OCI-LY7 (cell line): ENCODE measurements at regions not wholly inside any gene's neighbourhood (a gene's known extent, or its start where the extent isn't known, plus 50 kb on each side); places are given as distances from the start of the nearest gene placed in this dataset.

Source experiments
- BruUV-seq: library from RNA; stranded (reverse); fragments of 400-500 nt; replicated peaks from 2 replicates; lab custom pipeline; 2021; lab: Mats Ljungman, UMichigan
- CTCF ChIA-PET: fragments of 300-600 bp; sonication (Branson Sonifier 250); formaldehyde crosslinking; loops from one replicate; lab custom pipeline; 2022; ENCODE audit warnings: antibody characterized with exemption; ENCODE audit not compliant: unreplicated experiment; lab: Charles Lee
- POLR2A ChIA-PET: fragments of 300-600 bp; sonication (Branson Sonifier 250); formaldehyde crosslinking; loops from one replicate; lab custom pipeline; 2022; ENCODE audit warnings: antibody characterized with exemption; lab: Charles Lee
- DNase-seq: peaks from one replicate; pipeline ENCODE4 v3.0.0-alpha.2; 2015; ENCODE audit warnings: low spot score
- H2AFZ ChIP-seq: fragments of 200-600 bp; sonication (generic), shearing (Covaris generic); 2 replicates; pipeline ENCODE4 v1.6.1; 2014; ENCODE audit warnings: mild to moderate bottlenecking, antibody characterized with exemption, low read length, moderate library complexity
- H3K27ac ChIP-seq: fragments of 200-600 bp; sonication (generic); 2 replicates; pipeline ENCODE4 v1.5.1; 2014; ENCODE audit warnings: mixed run types, low read depth, mild to moderate bottlenecking, moderate library complexity, low read length, inconsistent platforms; ENCODE audit not compliant: poor library complexity, severe bottlenecking
- H3K36me3 ChIP-seq: fragments of 200-600 bp; sonication (generic); 2 replicates; pipeline ENCODE4 v1.6.1; 2014; ENCODE audit warnings: mild to moderate bottlenecking, antibody characterized with exemption, low read length, moderate library complexity, mixed read lengths; ENCODE audit not compliant: insufficient read depth
- H3K4me1 ChIP-seq: fragments of 200-600 bp; sonication (generic); 2 replicates; pipeline ENCODE4 v1.5.1; 2014; ENCODE audit warnings: mild to moderate bottlenecking, low read length; ENCODE audit not compliant: insufficient read depth, poor library complexity, severe bottlenecking
- H3K4me2 ChIP-seq: fragments of 200-600 bp; sonication (generic); 2 replicates; pipeline ENCODE4 v1.6.1; 2014; ENCODE audit warnings: mild to moderate bottlenecking, low read length
- H3K4me3 ChIP-seq: fragments of 200-600 bp; sonication (generic); 2 replicates; pipeline ENCODE4 v1.5.1; 2014; ENCODE audit warnings: mild to moderate bottlenecking, low read depth, low read length; ENCODE audit not compliant: poor library complexity, severe bottlenecking
- H3K79me2 ChIP-seq: fragments of 200-600 bp; sonication (generic); 2 replicates; pipeline ENCODE4 v1.6.1; 2016; ENCODE audit warnings: low read depth, mild to moderate bottlenecking, low read length, moderate library complexity, mixed read lengths; ENCODE audit not compliant: insufficient read depth
- H3K9me2 ChIP-seq: fragments of 200-600 bp; sonication (generic); 2 replicates; pipeline ENCODE4 v1.6.1; 2016; ENCODE audit warnings: mild to moderate bottlenecking, low read length, mixed read lengths; ENCODE audit not compliant: insufficient read depth
- H3K9me3 ChIP-seq: fragments of 200-600 bp; sonication (generic); 2 replicates; pipeline ENCODE4 v1.6.1; 2014; ENCODE audit warnings: mild to moderate bottlenecking, mixed run types, low read length, mixed read lengths
- H4K20me1 ChIP-seq: fragments of 200-600 bp; sonication (generic); 2 replicates; pipeline ENCODE4 v1.6.1; 2014; ENCODE audit warnings: mild to moderate bottlenecking, antibody characterized with exemption, low read length, moderate library complexity, mixed read lengths; ENCODE audit not compliant: insufficient read depth
- CTCF ChIP-seq: fragments of 200-600 bp; sonication (generic); conservative IDR thresholded peaks from 2 replicates; pipeline ENCODE4 v1.5.1; 2014; ENCODE audit warnings: mild to moderate bottlenecking, antibody characterized with exemption, low read length, moderate library complexity, mixed read lengths
- EZH2phosphoT487 ChIP-seq: fragments of 200-600 bp; sonication (generic); IDR thresholded peaks from 2 replicates; pipeline ENCODE4 v1.6.1; 2018; ENCODE audit warnings: low read depth, borderline replicate concordance, mild to moderate bottlenecking, mixed run types, antibody characterized with exemption, low read length, moderate library complexity, mixed read lengths
- intact Hi-C: fragments of 100-400 bp; cut with micrococcal nuclease; formaldehyde crosslinking; loops from one replicate; pipeline ENCODE4 v1.10.0; 2022; ENCODE audit not compliant: unreplicated experiment

DNA sequence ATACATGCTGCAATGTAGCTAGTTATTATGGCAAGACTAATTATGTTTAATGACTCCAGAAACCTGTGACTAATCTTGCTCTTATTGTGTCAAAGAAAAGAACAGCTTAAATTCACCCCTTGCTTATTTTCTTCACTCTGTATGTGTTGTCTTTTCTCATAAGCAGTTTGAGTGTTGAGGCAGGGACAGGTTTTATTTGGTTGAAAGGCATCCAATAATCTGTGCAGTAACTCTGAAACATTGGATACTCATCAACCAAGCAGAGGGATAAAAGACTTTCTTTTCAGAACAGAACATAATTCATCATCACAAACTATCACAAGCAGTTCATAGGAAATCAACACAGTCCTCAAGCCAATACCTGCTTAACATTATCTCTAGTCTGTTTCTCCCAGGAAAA is 797.6 kb upstream of the MBL2 start:
- H3K27ac ChIP-seq, result no peak overlapping the region
- BruUV-seq, result no TSS peak
- no peaks in the 10 kb centered on the region for H3K36me3 ChIP-seq
- H3K9me2 ChIP-seq, result no peaks in the 10 kb centered on the region
- H3K9me3 ChIP-seq, result no peaks in the 10 kb centered on the region
- no peak for TF ChIP-seq EZH2phosphoT487
- TF ChIP-seq CTCF, result no peak
- no peaks in the 10 kb centered on the region for H3K79me2 ChIP-seq
- H3K4me1 ChIP-seq, result no peaks in the 10 kb centered on the region
- CTCF ChIA-PET, result no interaction called here
- no peaks in the 10 kb centered on the region for H4K20me1 ChIP-seq
- intact Hi-C loops, result no loop called here
- no peak for DNase-seq
- H3K4me2 ChIP-seq, result no peak overlapping the region
- H3K4me3 ChIP-seq, result no peak overlapping the region
- POLR2A ChIA-PET, result interaction anchor here (1.4 kb wide), 1 partner anchor 17 kb away, joined by 6 read pairs; no protein-coding TSS in a partner anchor
- H2AFZ ChIP-seq, result no peak overlapping the region

DNA sequence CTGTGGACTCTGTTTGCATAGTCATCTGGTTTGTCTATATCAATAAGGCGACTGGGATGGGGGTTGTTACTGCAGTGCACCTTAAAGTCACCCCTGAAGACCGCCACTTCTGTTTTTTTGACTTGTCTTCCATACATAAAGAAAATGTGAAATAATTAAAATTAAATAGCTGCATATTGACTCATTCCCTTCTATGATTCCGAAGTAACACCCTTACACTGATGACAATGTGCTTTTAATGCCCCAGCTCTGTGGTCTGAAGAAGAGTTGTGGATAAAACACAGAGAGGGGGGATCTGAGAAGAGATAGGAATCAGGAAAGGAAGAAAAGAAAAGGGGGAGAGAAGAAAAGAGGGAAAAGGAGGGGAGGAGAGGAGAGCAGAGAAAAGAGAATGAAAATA is 796.9 kb upstream of the MBL2 start:
- Histone ChIP-seq H3K4me1 (no peaks in the 10 kb centered on the region), H3K79me2 (no peaks in the 10 kb centered on the region), H4K20me1 (no peaks in the 10 kb centered on the region), H3K9me3 (no peaks in the 10 kb centered on the region), H3K9me2 (no peaks in the 10 kb centered on the region), H3K27ac (no peak overlapping the region), H3K4me2 (no peak overlapping the region), H3K36me3 (no peaks in the 10 kb centered on the region), H2AFZ (no peak overlapping the region), H3K4me3 (no peak overlapping the region)
- ChIA-PET CTCF (no interaction called here), POLR2A (interaction anchor here (0.5 to 1.4 kb wide), 5 partner anchors 11 to 586 kb away, joined by 3 to 6 read pairs (median 3); no protein-coding TSS in a partner anchor)
- no peak for TF ChIP-seq EZH2phosphoT487
- TF ChIP-seq CTCF, result no peak
- intact Hi-C loops, result no loop called here
- DNase-seq, result no peak
- no TSS peak for BruUV-seq

- POLR2A ChIA-PET, result no interaction called here
- CTCF ChIA-PET, result no interaction called here
- Histone ChIP-seq H4K20me1 (no peaks in the 10 kb centered on the region), H3K4me1 (no peaks in the 10 kb centered on the region), H3K4me2 (no peak overlapping the region), H2AFZ (no peak overlapping the region), H3K9me3 (no peaks in the 10 kb centered on the region), H3K36me3 (no peaks in the 10 kb centered on the region), H3K79me2 (no peaks in the 10 kb centered on the region), H3K27ac (no peak overlapping the region), H3K9me2 (no peaks in the 10 kb centered on the region), H3K4me3 (no peak overlapping the region)
- DNase-seq, result no peak
- intact Hi-C loops, result no loop called here
- BruUV-seq, result no TSS peak
- TF ChIP-seq EZH2phosphoT487, result no peak
- no peak for TF ChIP-seq CTCF
Observed at GRCh38 chr10:53548664-53549063, 776.1 kb upstream of the MBL2 start.
